ENCODE measurements at regions not wholly inside any gene's neighbourhood (a gene's known extent, or its start where the extent isn't known, plus 50 kb on each side); places are given as distances from the start of the nearest gene placed in this dataset.
"Not testable (repeated sequence)": the region's sequence is repeated elsewhere in the genome, so short reads cannot be mapped to it uniquely, and the experiment has no call there.

GRCh38 chr14:47921133-47921532 is 245.7 kb upstream of the MDGA2 start:
- TF ChIP-seq CTCF (IDR thresholded peaks at IDR 0.05; ENCODE audit: low read depth, low read length): no peak
- in situ Hi-C loops (cut with HindIII; ENCODE audit: low sequenced_read_pairs): no loop called here
- no peak overlapping the region for H3K4me3 ChIP-seq (ENCODE audit: low read depth, low read length)
- DNase-seq (ENCODE audit: low read depth, low spot score): no peak

GRCh38 chr14:47919997-47920396 is 244.6 kb upstream of the MDGA2 start:
- no peak overlapping the region for H3K4me3 ChIP-seq (ENCODE audit: low read depth, low read length)
- TF ChIP-seq CTCF (IDR thresholded peaks at IDR 0.05; ENCODE audit: low read depth, low read length): no peak
- DNase-seq (ENCODE audit: low read depth, low spot score): no peak
- in situ Hi-C loops (cut with HindIII; ENCODE audit: low sequenced_read_pairs): no loop called here

- H3K4me3 ChIP-seq (ENCODE audit: low read depth, low read length): no peak overlapping the region
- in situ Hi-C loops (cut with HindIII; ENCODE audit: low sequenced_read_pairs): no loop called here
- TF ChIP-seq CTCF (IDR thresholded peaks at IDR 0.05; ENCODE audit: low read depth, low read length): no peak
- no peak for DNase-seq (ENCODE audit: low read depth, low spot score)
These were observed 244.0 kb upstream of the MDGA2 start for GRCh38 chr14:47919334-47919846.

- TF ChIP-seq CTCF (IDR thresholded peaks at IDR 0.05; ENCODE audit: low read depth, low read length): peak; percentile 49
- peak; percentile 35 for DNase-seq (ENCODE audit: low read depth, low spot score)
- in situ Hi-C loops (cut with HindIII; ENCODE audit: low sequenced_read_pairs): no loop called here
- no peak overlapping the region for H3K4me3 ChIP-seq (ENCODE audit: low read depth, low read length)
These were observed 242.0 kb upstream of the MDGA2 start for GRCh38 chr14:47917344-47917954.

GRCh38 chr14:47901141-47901540 is 225.7 kb upstream of the MDGA2 start:
- H3K4me3 ChIP-seq (ENCODE audit: low read depth, low read length); DNase-seq (ENCODE audit: low read depth, low spot score); in situ Hi-C loops (cut with HindIII; ENCODE audit: low sequenced_read_pairs): not testable (repeated sequence)

- in situ Hi-C loops (cut with HindIII; ENCODE audit: low sequenced_read_pairs): no loop called here
- TF ChIP-seq CTCF (IDR thresholded peaks at IDR 0.05; ENCODE audit: low read depth, low read length): no peak
- no peak for DNase-seq (ENCODE audit: low read depth, low spot score)
- H3K4me3 ChIP-seq (ENCODE audit: low read depth, low read length): no peak overlapping the region
These were observed 224.3 kb upstream of the MDGA2 start for GRCh38 chr14:47899685-47900084.

GRCh38 chr14:47874350-47874749 is 198.9 kb upstream of the MDGA2 start:
- no peak for TF ChIP-seq CTCF (IDR thresholded peaks at IDR 0.05; ENCODE audit: low read depth, low read length)
- no peak for DNase-seq (ENCODE audit: low read depth, low spot score)
- no peak overlapping the region for H3K4me3 ChIP-seq (ENCODE audit: low read depth, low read length)
- in situ Hi-C loops (cut with HindIII; ENCODE audit: low sequenced_read_pairs): no loop called here
